H7 (cell line): ENCODE measurements at regions not wholly inside any gene's neighbourhood (a gene's known extent, or its start where the extent isn't known, plus 50 kb on each side); places are given as distances from the start of the nearest gene placed in this dataset.

Source experiments
- DNase-seq: peaks from one replicate; pipeline ENCODE4 v3.0.0; 2012
- H3K27me3 ChIP-seq: 2 replicates; pipeline ENCODE4 v1.6.0; 2011; ENCODE audit warnings: mild to moderate bottlenecking, low read length; ENCODE audit not compliant: control insufficient read depth, insufficient read depth
- H3K36me3 ChIP-seq: replicated peaks from 2 replicates; pipeline ENCODE4 v1.5.1; 2011; ENCODE audit warnings: low read length; ENCODE audit not compliant: control insufficient read depth, insufficient read depth
- H3K4me3 ChIP-seq: 2 replicates; pipeline ENCODE4 v1.5.1; 2011; ENCODE audit warnings: low read depth, mild to moderate bottlenecking, control low read depth, low read length, moderate library complexity; ENCODE audit not compliant: insufficient read depth

DNA sequence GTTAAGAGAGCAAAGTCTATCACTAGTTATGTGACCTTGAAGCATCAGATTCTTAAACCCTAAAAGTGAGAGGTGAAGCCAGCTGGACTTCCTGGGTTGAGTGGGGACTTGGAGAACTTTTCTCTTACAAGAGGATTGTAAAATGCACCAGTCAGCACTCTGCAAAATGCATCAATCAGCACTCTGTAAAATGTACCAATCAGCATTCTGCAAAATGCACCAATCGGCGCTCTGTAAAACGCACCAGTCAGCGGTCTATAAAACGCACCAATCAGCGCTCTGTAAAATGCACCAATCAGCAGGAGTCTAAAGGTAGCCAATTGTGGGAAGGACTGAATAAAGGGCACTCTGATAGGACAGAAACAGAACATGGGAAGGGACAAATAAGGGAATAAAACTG lies 291.6 kb upstream of the FAM98A start:
- DNase-seq = no peak
- Histone ChIP-seq H3K4me3 (no peak overlapping the region), H3K36me3 (no peaks in the 10 kb centered on the region), H3K27me3 (no peaks in the 10 kb centered on the region)

DNA sequence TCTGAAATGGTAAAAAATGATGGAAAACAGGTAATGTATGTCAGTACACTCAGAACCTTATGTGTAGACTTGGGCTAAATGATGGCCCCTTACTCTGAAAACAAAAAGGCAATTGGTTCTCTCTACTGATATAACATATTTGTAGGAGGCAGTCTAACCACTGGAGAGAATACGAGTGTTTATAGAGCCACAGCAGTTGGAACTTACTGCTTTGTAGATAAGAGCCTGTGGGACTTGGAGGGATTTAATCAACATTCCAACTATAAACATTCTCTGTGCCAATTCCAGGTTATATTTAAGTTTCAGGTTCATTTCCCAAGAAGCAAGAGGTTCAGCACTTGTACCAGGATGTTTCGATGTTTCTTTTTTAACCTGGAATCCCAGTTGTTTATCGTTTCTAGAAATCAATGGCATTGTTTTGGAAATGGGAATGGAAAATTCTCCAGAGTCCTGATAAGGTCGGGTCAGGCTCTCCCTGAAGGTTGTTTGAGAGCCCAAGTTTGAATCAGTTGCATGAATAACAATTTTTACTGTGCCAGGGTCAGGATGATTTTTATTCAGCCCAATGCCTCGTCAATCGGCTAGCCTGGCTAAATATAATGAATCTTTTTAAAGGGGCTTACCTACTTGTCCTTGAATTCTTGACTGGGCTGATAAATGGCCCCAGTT lies 278.4 kb upstream of the FAM98A start:
- no peaks in the 10 kb centered on the region for H3K27me3 ChIP-seq
- H3K4me3 ChIP-seq = no peak overlapping the region
- H3K36me3 ChIP-seq = no peaks in the 10 kb centered on the region
- no peak for DNase-seq

DNA sequence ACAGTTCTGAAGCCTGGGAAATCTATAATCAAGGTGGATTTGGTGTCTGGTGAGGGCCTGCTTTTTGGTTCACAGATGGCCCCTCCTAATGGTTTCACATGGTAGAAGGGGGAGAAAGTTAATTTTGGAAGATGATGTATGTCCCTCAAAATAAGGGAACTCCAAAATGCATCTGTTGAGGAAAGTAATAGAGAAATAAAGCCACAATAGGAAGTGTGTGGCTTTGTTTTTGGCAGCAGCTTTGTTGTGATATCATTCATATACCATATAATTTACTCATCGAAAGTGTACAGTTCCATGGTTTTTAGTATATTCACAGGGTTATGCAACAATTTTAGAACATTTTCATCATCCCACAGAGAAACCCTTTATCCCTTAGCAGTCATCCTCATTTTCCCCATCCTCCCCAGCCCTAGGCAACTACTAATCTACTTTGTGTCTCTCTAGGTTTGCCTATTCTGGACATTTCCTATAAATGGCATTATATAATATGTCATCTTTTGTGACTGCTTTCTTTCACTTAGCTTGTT lies 274.0 kb upstream of the FAM98A start:
- Histone ChIP-seq H3K4me3 (no peak overlapping the region), H3K36me3 (no peaks in the 10 kb centered on the region), H3K27me3 (no peaks in the 10 kb centered on the region)
- DNase-seq = no peak

GRCh38 chr2:33859811-33860461 lies 260.8 kb upstream of the FAM98A start:
- Histone ChIP-seq H3K4me3 (no peak overlapping the region), H3K36me3 (no peaks in the 10 kb centered on the region), H3K27me3 (no peaks in the 10 kb centered on the region)
- DNase-seq = no peak

- Histone ChIP-seq H3K4me3 (no peak overlapping the region), H3K27me3 (no peaks in the 10 kb centered on the region), H3K36me3 (no peaks in the 10 kb centered on the region)
- no peak for DNase-seq
Measured at GRCh38 chr2:33859176-33859575, 260.1 kb upstream of the FAM98A start.

GRCh38 chr2:33848486-33848885 lies 249.4 kb upstream of the FAM98A start:
- DNase-seq = no peak
- H3K4me3 ChIP-seq = no peak overlapping the region
- no peaks in the 10 kb centered on the region for H3K36me3 ChIP-seq
- no peaks in the 10 kb centered on the region for H3K27me3 ChIP-seq

GRCh38 chr2:33839791-33840190 lies 240.7 kb upstream of the FAM98A start:
- Histone ChIP-seq H3K36me3 (no peaks in the 10 kb centered on the region), H3K4me3 (no peak overlapping the region), H3K27me3 (no peaks in the 10 kb centered on the region)
- DNase-seq = no peak

- Histone ChIP-seq H3K27me3 (no peaks in the 10 kb centered on the region), H3K36me3 (no peaks in the 10 kb centered on the region), H3K4me3 (no peak overlapping the region)
- no peak for DNase-seq
Measured at GRCh38 chr2:33836628-33837027, 237.5 kb upstream of the FAM98A start.

DNA sequence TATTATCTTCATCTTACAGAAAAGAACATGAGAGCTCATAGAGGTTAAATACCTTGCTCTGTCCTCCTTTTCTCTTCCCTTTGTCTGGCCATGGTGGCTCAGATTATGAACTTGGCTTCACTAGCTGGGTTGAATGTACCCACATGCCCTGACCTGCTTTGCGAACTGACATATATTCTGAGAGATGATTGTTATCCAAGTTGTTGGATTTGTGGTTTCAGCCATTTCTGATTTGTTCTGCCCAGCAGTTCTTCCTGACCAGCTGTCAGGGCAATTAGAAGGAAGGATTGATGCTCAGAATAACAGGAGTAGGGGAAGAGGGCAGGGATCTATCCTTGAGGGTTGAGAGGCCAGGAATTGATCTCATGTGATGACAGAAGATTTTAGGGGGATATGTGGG lies 236.8 kb upstream of the FAM98A start:
- DNase-seq = no peak
- H3K4me3 ChIP-seq = no peak overlapping the region
- no peaks in the 10 kb centered on the region for H3K36me3 ChIP-seq
- no peaks in the 10 kb centered on the region for H3K27me3 ChIP-seq

- no peak for DNase-seq
- Histone ChIP-seq H3K27me3 (no peaks in the 10 kb centered on the region), H3K4me3 (no peak overlapping the region), H3K36me3 (no peaks in the 10 kb centered on the region)
Measured at GRCh38 chr2:33822964-33823363, 223.9 kb upstream of the FAM98A start.

- no peak overlapping the region for H3K4me3 ChIP-seq
- H3K27me3 ChIP-seq = no peaks in the 10 kb centered on the region
- DNase-seq = no peak
- no peaks in the 10 kb centered on the region for H3K36me3 ChIP-seq
Measured at GRCh38 chr2:33812707-33813106, 213.6 kb upstream of the FAM98A start.

GRCh38 chr2:33810046-33810835 lies 211.1 kb upstream of the FAM98A start:
- H3K27me3 ChIP-seq = no peaks in the 10 kb centered on the region
- no peak for DNase-seq
- no peak overlapping the region for H3K4me3 ChIP-seq
- H3K36me3 ChIP-seq = no peaks in the 10 kb centered on the region

- no peak overlapping the region for H3K4me3 ChIP-seq
- no peaks in the 10 kb centered on the region for H3K36me3 ChIP-seq
- DNase-seq = no peak
- H3K27me3 ChIP-seq = no peaks in the 10 kb centered on the region
Measured at GRCh38 chr2:33806041-33806440, 206.9 kb upstream of the FAM98A start.

DNA sequence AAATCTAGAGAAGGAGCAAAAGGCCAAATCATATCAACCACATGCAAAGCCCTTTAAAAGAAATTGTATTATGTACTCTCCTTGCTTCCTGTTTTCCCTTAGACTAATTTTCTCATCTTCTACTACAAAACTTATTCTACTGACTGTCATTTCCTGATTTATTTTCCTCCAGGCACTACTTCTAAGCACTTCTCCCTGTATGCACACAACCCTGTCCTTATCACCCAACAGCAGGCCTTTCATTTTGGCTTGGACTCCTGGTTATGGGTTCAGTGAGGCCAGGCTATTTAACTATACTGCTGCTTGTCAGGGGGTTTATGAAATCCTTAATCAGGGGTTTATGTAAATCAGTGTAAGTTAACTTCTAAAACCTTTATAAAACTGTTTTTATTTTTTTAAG lies 205.1 kb upstream of the FAM98A start:
- H3K4me3 ChIP-seq = no peak overlapping the region
- no peaks in the 10 kb centered on the region for H3K36me3 ChIP-seq
- no peak for DNase-seq
- H3K27me3 ChIP-seq = no peaks in the 10 kb centered on the region

GRCh38 chr2:33796511-33796910 lies 197.4 kb upstream of the FAM98A start:
- no peaks in the 10 kb centered on the region for H3K36me3 ChIP-seq
- no peaks in the 10 kb centered on the region for H3K27me3 ChIP-seq
- H3K4me3 ChIP-seq = no peak overlapping the region
- no peak for DNase-seq
